Pons (tissue), 1 donor: ENCODE measurements at regions not wholly inside any gene's neighbourhood (a gene's known extent, or its start where the extent isn't known, plus 50 kb on each side); places are given as distances from the start of the nearest gene placed in this dataset.
A peak's percentile ranks its signal among the peaks of the same experiment; 100 is the strongest.

Experiments
- DNase-seq: peaks from one replicate; pipeline ENCODE4 v3.0.0-alpha.2; 2016; ENCODE audit warnings: low spot score

- no peak for DNase-seq
Measured at GRCh38 chr7:51680594-51681399, 364.2 kb upstream of the COBL start.

- no peak for DNase-seq
Measured at GRCh38 chr7:51679358-51679757, 362.7 kb upstream of the COBL start.

- peak; percentile 10 for DNase-seq
Measured at GRCh38 chr7:51666751-51667150, 350.1 kb upstream of the COBL start.

GRCh38 chr7:51666266-51666665, 349.7 kb upstream of the COBL start:
- DNase-seq = no peak

- DNase-seq = peak; percentile 56
Measured at GRCh38 chr7:51665045-51665780, 348.6 kb upstream of the COBL start.

- no peak for DNase-seq
Measured at GRCh38 chr7:51660516-51660915, 343.9 kb upstream of the COBL start.

- DNase-seq = no peak
Measured at GRCh38 chr7:51658684-51659083, 342.1 kb upstream of the COBL start.

- DNase-seq = peak; percentile 74
Measured at GRCh38 chr7:51647931-51648351, 331.3 kb upstream of the COBL start.

GRCh38 chr7:51647486-51647885, 330.9 kb upstream of the COBL start:
- DNase-seq = no peak

- no peak for DNase-seq
Measured at GRCh38 chr7:51645702-51646298, 329.2 kb upstream of the COBL start.

GRCh38 chr7:51645255-51645654, 328.6 kb upstream of the COBL start:
- DNase-seq = no peak

GRCh38 chr7:51644216-51644615, 327.6 kb upstream of the COBL start:
- DNase-seq = no peak

GRCh38 chr7:51640841-51641240, 324.2 kb upstream of the COBL start:
- DNase-seq = no peak

- DNase-seq = no peak
Measured at GRCh38 chr7:51639661-51640334, 323.2 kb upstream of the COBL start.

GRCh38 chr7:51636503-51636902, 319.9 kb upstream of the COBL start:
- no peak for DNase-seq

GRCh38 chr7:51635775-51636174, 319.2 kb upstream of the COBL start:
- DNase-seq = no peak

GRCh38 chr7:51634538-51634937, 317.9 kb upstream of the COBL start:
- DNase-seq = no peak

- DNase-seq = no peak
Measured at GRCh38 chr7:51634025-51634424, 317.4 kb upstream of the COBL start.

GRCh38 chr7:51633596-51633995, 317.0 kb upstream of the COBL start:
- DNase-seq = no peak

- no peak for DNase-seq
Measured at GRCh38 chr7:51633006-51633405, 316.4 kb upstream of the COBL start.

GRCh38 chr7:51630933-51631332, 314.3 kb upstream of the COBL start:
- DNase-seq = no peak

- DNase-seq = no peak
Measured at GRCh38 chr7:51629206-51629605, 312.6 kb upstream of the COBL start.
